GM19467 (cell line): ENCODE measurements at regions not wholly inside any gene's neighbourhood (a gene's known extent, or its start where the extent isn't known, plus 50 kb on each side); places are given as distances from the start of the nearest gene placed in this dataset.
"Not testable (repeated sequence)": the region's sequence is repeated elsewhere in the genome, so short reads cannot be mapped to it uniquely, and the experiment has no call there.

ENCODE experiments used
- ATAC-seq: cut with Tn5 transposase; IDR thresholded peaks from one replicate; pipeline ENCODE4 v1.9.1; 2021; ENCODE audit warnings: mild to moderate bottlenecking, moderate library complexity; ENCODE audit not compliant: unreplicated experiment

DNA sequence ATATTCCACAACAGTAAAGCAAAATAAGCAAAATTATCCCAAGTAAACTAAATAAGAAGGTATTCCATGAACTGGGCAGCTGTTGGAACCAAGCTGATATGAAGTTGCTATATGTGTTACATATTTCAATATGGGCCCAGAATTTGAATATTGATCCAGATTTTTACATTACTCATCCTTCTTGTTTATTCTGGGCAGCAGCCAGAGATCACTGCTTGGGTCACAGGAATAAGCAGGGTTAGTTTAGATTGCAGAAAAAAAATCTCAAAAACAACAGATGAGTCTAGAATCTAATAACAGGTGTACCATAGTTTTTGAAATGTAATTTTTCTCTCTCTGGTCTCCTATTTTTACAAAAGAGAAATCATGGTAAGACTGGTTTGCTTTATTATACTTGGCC, 171.5 kb upstream of the NAMPT start:
- no peak for ATAC-seq

DNA sequence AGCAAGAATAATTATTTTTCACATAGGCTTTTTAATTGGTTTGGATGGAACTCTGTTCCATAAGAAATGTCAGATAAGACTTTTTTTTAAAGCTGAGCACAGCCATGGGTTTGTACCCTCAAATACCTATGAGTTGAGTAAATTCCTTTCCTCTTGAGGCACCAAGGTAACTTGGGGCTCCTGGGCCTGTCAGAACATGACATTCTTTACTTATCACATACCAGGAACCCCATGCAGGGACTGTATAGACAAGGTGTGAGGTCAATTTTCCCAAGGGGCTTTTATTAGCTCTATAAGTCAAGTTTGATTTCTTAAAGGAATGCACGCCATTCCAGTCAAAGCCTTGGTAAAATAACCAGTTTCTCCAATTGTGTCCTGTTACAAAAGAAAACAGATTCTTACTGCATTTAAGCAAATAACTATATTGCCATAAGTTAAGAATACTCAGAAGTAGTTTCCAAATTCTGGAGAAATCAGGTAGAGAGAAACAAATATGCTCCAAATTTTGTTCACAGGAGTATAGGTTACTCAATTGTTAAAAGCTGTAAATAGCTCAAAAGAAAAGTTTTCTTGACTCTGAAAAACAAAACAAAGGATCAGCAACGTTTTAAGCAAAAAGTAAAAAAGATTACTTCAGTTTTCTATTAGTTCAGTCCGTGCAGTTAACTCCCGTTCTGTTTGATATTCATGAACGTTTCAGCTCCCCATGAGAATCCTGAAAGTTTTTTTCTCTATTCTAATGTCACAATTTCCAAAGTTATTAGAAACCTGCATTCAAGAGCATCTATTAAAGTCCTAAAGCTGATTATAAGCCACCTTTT, 167.5 kb upstream of the NAMPT start:
- no peak for ATAC-seq

DNA sequence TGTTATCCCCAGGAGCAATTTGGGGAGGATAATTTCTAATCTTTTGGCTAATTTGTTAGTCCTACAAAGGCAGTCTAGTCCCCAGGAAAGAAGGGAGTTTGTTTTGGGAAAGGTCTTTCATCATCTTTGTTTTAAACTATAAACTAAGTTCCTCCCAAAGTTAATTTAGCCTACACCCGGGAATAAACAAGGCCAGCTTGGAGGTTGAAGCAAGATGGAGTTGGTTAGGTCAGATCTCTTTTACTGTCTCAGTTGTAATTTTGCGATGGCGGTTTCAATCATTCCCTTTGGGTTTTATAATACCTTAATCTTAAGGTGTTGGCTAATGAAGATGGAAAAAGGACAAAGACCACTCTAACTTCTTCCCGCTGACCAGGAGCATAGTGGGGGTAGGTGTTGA, 166.4 kb upstream of the NAMPT start:
- no peak for ATAC-seq

DNA sequence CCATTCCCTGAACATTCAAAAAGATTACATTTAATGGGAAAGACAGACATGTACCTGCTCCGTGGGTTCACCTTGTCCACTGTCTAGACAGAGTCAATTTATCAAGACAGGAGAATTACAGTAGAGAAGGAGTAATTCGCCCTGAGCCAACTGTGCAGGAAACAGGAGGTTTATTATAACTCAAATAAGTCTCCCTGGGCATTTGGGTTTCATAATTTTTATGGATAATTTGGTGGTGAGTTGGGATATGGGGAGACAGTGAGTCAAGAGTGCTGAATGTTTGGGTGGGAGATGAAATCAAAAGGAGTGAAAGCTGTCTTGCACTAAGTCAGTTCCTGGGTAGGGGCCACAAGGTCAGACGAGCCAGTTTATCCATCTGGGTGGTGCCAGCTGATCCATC, 165.9 kb upstream of the NAMPT start:
- no peak for ATAC-seq

GRCh38 chr7:106448992-106449859, 164.4 kb upstream of the NAMPT start:
- ATAC-seq, result no peak

- no peak for ATAC-seq
Observed at GRCh38 chr7:106448346-106448991, 163.7 kb upstream of the NAMPT start.

DNA sequence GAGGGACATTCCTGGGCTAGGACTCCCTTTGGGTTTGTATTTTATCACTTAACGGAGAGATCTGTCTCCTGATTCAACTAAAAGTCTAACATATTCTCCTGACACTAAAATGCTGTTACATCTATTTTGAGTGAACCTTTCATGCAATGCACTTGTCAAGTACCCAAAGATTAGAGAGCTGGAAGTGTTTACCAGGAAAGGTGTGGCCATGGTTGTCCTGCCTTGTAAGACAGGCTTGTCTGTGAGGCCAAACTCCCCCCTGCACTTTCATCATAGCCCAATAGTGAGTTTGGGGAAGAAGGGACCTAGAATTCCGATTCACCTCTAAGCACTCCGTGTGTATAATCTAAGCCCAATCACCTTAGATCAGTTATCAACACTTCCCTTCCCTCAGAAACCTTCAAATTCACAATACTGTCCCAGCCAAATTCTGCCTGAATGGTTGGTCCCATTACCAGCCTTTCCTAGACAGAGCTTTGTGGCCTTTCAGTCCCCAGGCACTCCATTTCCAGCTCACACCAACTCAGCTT, 162.6 kb upstream of the NAMPT start:
- ATAC-seq, result no peak

- not testable (repeated sequence) for ATAC-seq
Observed at GRCh38 chr7:106445366-106445765, 160.6 kb upstream of the NAMPT start.

DNA sequence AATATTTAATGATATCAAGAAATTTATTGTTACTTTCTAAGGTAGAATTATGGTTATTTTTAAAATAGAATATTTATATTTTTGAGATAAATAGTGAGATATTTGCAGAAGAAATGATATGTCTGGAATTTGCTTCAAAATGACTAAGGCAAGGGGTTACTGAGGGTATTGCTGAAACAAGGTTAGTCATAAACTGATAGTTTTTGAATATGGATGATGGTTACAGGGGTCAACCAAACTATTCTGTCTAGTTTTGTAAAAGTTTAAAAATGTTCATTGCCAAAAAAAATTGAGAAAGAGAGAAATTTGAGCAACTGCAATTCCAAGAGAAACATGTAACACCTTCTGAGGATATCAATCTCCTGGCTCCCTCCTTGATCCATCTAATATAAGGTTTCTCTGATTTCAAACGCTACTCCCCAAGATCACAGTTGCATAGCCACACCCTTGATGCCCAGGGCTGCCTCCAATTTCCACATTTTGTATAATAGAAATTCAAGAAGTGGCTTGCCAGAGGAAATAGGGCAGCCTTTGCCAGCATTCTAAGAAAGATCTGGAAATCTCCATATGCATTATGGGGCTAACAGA, 159.4 kb upstream of the NAMPT start:
- no peak for ATAC-seq

- ATAC-seq, result no peak
Observed at GRCh38 chr7:106443156-106443555, 158.4 kb upstream of the NAMPT start.

DNA sequence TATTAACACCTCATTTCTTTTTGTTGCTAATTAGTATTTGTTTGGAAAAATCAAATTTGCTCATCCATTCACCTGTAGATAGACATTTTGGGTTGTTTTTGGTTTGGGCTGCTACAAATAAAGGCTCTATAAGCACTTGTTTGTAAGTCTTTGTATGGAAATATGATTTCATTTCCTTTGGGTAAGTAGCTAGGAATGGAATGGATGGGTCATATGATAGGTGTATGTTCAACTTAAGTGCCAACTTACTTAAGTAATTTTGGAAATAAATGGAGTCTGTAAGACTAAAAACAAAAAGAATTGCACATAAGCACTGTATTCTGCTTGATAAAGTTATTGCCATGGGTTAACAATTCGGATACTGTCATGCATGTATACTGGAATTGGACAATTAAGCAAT, 157.7 kb upstream of the NAMPT start:
- no peak for ATAC-seq

GRCh38 chr7:106441343-106441742, 156.6 kb upstream of the NAMPT start:
- ATAC-seq, result not testable (repeated sequence)

GRCh38 chr7:106436933-106437332, 152.2 kb upstream of the NAMPT start:
- ATAC-seq, result not testable (repeated sequence)

DNA sequence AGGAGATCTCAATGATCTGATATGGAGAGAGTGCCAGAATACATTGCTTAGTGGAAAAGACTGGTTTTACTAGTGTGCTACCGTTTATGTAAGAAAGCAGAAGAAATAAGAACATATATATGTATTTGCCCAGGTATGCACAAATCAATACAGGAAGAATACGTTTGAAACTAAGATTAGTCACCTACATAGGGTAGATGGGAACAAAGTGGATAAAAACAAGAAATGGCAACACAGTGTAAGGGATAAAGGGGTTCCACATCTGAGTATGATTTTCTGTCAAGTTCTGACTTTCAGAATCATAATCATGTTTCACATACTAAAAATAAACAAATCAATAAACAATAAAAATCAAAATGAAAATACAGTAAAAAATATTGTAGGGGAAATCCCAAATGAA, 148.6 kb upstream of the NAMPT start:
- no peak for ATAC-seq

DNA sequence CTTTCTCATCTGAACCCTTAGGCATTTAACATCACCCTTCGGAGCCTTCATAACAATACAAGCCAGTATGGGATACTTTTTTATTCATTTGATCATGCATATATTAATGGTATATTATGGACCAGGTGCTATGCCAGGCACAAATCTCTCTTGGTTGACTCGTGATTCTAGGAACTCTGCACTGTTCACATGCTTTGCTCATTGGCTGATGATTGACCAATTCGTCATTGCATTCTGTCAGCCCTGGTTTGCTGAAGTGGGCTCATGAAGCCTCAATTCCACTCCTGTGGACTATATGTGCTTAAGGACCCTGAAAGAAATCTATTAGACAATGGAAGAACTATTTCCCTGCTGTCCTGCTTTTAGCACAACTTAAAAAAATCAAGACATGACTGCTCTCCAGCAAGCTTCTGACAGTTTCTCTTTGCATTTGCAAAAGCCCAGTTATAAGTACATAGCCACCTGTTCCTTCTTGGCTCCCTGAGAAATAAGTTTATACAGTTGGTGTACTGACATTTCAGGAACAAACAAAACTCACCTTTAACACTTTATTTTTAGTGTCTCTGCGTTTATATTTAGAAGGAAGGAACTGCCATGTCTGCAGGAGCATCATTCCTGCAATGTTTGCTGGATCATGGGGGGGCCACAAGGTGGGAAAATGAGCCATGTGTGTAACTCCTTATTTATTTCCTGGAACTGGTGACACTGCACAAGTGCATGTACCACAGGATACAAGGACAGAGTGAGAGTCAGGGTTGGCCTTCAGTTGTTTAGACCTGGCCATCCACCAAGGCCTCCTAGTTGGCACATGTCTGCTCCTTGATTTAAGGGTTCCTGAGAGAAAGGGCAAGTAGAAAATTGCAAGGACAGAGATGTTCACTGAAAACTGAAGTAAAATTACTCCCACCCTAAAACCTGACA, 146.0 kb upstream of the NAMPT start:
- no peak for ATAC-seq

GRCh38 chr7:106430103-106430502, 145.3 kb upstream of the NAMPT start:
- ATAC-seq, result no peak

DNA sequence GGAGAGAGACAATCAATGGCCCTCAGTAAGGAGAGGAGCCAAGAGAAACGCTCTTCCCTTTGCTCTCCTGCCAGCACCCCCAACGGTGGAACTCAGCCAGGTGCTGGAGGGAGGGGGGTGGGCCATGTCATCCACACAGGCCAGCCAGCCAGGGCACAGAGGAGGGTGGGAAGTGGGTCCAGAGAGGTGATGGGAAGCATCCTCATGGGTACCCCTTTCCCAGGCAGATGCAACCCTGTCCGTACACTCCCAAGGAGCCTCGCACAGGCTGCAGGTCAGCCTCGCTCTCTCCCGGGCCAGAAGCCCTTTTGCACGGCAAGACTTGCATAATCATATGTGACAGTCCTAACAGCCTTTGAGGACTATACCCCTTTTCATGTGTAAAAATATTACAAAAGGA, 142.0 kb upstream of the NAMPT start:
- ATAC-seq, result no peak

GRCh38 chr7:106425017-106425719, 140.4 kb upstream of the NAMPT start:
- ATAC-seq, result peak; percentile 79

DNA sequence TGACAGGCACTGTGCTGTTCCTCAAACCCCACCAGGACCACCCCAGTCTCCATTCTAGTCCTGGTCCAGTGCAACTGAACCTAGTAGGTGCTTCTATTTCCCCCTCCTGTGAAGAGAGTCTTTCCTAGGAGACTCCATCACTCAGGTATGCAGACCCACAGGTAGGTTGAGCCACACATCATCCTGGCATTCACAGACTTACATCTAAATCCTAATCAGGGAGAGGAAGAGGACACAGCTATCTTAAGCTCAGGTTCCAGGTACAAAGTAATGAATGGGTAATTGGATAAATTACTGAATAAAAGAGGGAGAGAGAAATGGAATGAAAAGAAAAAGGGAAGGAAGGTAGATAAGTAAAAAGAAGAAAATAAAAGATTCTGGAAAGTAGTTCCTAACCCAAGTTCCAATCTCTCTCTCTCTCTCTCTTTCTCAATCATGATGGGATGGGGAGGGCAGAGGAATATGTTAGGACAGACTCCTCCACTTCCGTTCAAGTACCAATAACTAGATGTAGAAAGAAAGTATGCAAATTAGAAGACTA, 139.8 kb upstream of the NAMPT start:
- no peak for ATAC-seq
